GM21515 (cell line): ENCODE measurements at regions not wholly inside any gene's neighbourhood (a gene's known extent, or its start where the extent isn't known, plus 50 kb on each side); places are given as distances from the start of the nearest gene placed in this dataset.
"Not testable (repeated sequence)": the region's sequence is repeated elsewhere in the genome, so short reads cannot be mapped to it uniquely, and the experiment has no call there.

Experiments
- ATAC-seq: cut with Tn5 transposase; IDR thresholded peaks from one replicate; pipeline ENCODE4 v1.9.1; 2021; ENCODE audit not compliant: unreplicated experiment

DNA sequence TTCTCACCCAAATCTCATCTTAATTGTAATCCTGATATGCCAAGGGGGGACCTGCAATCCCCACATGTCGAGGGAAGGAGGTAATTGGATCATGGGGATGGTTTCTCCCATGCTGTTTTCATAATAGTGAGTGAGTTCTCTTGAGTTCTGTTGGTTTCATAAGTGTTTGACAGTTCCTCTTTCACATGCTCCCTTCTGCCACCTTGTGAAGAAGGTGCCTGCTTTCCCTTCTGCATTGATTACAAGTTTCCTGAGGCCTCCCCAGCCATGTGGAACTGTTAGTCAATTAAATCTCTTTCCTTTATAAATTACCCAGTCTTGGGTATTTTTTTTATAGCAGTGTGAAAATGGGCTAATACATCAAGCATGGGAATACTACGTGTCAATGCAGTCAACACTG lies 925.0 kb upstream of the MAN1A1 start:
- peak; percentile 74 for ATAC-seq

DNA sequence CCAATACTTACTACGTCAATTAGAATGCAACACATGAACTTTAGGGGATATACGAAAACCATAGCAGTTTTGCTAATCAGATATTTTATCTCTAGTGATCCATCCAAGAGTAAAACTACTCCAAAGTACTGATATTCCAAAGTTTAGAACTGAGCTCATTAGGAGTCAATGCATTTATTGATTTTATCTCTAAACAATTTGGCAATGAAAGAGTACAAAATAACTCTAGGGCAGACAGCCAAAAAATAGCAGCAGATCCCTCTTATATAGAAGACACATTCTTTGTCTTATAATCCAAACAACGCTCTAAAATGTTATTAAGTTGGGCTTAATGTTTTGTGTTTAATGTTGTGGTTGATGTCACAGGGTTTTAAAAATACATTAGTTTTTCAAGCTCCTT lies 923.9 kb upstream of the MAN1A1 start:
- ATAC-seq: no peak

DNA sequence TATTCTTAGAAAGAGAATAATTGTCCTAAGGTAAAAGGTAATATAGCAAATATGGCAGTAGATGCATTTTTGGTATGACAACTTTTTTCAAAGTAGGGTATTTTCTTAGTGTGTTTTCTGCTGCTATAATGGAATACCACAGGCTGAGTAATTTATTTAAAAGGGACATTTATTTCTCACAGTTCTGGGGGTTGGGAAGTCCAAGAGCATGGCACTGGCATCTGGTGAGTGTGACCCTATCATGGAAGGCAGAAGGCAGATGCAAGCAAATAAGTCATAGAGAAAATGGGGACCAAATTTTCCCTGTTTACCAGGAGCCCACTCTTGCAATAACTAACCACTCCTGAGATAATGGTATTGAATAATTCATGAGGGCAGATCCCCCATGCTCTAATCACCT lies 922.5 kb upstream of the MAN1A1 start:
- ATAC-seq: no peak

DNA sequence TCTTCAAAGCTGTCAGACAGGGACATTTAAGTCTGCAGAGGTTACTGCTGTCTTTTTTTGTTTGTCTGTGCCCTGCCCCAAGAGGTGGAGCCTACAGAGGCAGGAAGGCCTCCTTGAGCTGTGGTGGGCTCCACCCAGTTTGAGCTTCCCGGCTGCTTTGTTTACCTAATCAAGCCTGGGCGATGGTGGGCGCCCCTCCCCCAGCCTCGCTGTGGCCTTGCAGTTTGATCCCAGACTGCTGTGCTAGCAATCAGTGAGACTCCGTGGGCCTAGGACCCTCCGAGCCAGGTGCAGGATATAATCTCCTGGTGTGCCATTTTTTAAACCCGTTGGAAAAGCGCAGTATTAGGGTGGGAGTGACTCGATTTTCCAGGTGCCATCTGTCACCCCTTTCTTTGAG lies 918.7 kb upstream of the MAN1A1 start:
- ATAC-seq: not testable (repeated sequence)

DNA sequence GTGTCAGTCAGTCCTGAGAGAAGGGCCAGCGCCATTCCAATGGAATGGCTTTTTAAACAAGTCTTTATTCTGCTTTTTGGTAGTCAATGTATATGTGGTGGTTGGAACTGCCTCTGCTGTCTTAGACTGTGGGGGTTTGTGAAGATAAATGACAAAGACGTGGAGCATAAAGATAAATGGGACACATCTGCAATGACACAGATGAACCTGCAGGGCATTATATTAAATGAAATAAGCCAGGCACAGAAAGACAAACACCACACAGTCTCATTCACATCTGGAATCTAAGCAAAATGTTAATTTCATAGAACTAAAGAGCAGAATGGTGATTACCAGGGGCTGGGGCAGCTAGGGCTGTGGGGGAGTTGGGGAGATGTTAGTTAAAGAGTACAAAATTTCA lies 912.8 kb upstream of the MAN1A1 start:
- no peak for ATAC-seq

DNA sequence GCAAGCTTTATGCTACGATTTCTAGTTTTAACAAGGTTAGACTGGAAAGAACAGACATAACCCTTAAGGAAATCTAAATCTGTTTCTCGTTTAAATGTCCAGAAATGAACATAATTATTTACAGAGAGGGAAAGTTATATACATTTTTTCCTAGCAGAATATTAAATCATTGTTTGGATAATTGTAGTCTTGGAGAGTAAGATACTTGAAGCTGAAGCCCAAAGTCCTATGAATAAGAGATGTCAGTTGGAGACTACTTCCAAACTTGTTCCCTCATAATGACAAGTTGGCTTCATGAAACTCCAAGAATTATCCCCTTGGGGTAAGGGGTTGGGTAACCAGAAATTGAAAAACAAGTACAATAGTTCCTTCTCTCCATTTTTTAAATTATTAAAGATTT lies 911.1 kb upstream of the MAN1A1 start:
- no peak for ATAC-seq

DNA sequence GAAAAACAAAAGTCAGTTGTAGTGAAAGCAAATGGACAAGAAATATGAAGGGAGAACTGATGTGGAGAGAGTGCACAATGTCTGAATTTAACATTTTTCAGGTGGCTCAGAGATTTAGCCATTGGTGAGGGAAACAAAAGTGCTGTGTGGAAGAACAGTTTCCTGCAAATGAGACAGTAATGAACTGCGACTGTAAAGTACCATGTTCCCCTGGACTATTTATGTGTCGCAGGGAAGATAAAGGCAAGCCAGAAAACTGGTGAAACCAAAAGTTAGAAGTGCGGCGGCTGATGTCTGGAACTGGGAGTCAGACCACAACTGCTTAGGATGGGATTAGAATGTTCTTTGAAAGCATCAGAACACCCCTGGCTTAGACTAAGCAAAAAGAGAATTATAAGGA lies 905.1 kb upstream of the MAN1A1 start:
- no peak for ATAC-seq

DNA sequence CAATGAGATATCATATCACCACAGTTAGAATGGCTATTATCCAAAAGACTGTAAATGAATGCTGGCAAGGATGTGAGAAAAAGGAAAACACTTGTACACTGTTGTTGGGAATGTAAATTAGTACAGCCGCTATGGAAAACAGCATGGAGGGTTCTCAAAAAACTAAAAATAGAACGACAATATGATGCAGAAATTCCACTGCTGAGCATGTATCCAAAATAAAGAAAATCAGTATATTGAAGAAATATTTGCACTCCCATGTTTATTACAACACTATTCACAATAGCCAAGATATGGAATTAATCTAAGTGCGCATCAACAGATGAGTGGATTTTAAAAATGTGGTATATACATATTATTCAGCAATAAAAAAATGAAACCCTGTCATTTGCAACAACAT lies 898.9 kb upstream of the MAN1A1 start:
- no peak for ATAC-seq

DNA sequence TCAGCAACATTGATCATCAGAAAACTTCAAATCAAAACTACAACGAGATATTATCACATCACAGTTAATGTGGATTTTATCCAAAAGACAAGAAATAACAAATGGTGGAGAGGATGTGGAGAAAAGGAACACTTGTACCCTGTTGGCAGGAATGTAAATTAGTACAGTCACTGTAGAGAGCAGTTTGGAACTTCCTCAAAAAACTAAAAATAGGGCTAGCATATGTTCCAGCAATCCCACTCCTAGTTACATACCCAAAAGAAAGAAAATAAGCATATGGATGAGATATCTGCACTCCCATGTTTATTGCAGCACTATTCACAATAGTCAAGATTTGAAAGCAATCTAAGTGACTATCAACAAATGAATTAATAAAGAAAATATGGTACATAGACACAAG lies 887.7 kb upstream of the MAN1A1 start:
- no peak for ATAC-seq

DNA sequence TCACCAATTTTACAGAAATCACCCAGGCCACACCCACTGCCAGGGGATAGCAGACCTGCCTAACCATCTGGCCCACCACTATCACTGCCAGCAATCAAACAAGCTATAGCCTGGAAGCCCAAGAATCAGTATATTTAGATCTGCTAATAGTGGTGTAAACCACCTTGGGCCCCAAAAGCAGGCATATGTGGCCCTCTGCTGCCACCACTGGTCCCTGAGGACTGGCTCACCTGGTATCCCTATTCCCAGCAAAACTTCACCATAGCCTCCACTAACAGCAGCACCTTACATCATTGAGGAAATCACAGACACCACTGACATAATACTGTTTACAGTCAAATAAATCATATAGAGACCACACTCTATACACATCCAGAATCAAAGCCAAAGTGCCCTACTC lies 880.4 kb upstream of the MAN1A1 start:
- ATAC-seq: no peak

DNA sequence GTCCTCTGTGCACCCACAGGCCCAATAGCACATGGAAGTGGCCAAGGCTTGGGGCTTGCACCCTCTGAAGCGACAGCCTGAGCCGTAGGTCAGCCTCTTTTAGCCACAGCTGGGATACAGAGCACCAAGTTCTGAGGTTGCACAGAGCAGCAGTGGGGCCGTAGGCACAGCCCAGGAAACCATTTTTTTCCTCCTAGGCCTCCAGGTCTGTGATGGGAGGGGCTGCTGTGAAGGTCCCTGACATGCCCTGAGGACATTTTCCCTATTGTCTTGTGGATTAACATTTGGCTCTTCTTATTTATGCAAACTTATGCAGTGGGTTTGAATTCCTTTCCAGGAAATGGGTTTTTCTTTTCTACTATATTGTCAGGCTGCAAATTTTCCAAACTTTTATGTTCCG lies 878.7 kb upstream of the MAN1A1 start:
- ATAC-seq: no peak

DNA sequence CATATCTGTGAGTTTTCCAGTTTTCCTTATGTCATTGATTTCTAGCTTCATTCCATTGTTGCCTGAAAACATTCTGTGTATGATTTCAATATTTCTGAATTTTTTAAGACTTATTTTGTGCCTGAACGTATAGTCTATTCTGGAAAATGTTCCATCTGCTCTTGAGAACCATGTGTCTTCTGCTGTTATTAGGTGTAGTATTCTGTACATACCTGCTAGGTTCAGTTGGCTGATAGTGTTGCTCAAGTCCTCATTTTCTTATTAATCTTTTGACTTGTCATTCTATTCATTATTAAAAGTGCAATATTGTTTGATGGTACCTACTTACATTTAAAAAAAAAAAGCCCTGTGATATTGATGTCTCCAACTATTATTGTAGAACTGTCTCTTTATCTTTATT lies 869.8 kb upstream of the MAN1A1 start:
- no peak for ATAC-seq

DNA sequence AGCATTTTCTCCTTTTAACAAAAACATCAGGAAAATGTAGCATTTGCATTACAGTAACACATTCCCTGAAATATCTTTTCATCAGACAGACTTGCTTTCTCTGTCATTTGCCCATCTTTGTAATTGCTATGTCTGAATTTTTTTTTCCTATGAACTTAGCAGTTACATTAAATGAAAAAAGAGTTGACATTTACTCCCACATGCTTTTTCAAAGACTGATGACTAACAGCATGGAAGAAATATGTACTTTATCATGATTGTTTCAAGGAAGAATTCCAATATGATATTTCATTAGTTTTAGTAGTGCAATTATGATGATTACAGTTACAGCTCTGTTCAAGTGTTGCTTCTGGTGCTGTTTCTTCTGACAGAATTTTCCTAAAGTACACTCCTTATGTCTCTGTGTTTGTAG lies 864.5 kb upstream of the MAN1A1 start:
- ATAC-seq: no peak

DNA sequence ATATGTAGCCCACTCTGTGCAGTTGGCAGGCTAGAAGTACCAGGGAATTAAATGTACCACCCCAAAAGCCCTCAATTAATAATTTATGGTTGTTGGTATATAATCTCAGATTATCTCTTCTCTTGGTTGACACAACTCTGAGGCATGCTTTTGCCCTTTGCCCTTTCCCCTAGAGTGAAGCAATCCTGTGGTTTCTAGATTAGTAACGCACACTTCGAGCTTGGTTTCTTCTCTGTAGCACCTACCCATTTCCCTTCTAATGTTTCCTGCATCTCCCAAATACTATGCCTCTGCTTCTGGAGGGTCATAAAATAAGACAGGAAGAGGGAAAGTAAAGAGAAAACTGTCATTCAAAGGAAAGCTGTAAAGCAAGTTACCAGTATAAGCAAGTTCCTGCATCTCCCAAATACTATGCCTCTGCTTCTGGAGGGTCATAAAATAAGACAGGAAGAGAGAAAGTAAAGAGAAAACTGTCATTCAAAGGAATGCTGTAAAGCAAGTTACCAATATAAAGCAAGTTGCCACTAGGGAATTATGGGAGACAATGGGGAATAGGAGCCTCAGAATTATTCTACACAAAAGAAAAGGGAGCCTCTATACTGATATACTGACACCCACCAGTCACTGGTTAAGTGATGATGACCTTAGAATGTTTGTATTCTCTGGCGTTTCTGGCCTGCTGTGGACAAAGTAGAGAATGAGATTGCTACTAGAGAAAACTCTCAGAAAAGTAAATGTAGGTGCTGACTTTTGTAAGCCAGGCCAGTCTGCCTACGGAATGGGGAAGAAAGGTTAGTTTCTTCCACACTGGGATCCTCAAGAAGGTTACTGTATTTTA lies 862.6 kb upstream of the MAN1A1 start:
- no peak for ATAC-seq

DNA sequence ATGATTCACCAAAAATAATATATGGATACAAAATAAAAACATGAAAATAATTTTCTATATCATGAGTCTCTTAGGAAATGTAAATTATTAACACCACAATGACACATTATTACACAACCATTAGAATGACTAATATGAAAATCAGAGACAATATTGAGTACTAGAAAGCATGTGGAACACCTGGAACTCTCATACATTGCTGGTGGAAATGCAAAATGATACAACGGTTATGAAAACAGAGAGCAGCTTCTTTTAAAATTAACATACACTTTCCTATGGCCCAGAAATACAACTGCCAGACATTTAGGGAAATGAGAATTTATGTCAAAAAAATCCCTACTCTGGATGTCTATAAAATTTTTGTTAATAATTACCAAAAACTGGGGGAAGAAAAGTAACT lies 853.3 kb upstream of the MAN1A1 start:
- no peak for ATAC-seq

DNA sequence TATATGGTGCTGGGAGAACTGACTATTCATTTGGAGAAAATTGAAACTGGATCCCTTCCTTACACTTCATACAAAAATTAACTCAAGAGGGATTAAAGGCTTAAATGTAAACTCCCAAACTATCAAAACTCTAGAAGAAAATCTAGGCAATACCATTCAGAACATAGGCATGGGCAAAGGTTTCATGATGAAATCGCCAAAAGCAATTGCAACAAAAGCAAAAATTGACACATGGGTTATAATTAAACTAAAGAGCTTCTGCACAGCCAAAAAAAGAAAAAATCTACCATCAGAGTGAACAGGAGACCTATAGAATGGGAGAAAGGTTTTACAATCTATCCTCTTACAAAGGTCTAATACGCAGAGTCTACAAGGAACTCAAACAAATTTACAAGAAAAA lies 851.3 kb upstream of the MAN1A1 start:
- ATAC-seq: no peak

DNA sequence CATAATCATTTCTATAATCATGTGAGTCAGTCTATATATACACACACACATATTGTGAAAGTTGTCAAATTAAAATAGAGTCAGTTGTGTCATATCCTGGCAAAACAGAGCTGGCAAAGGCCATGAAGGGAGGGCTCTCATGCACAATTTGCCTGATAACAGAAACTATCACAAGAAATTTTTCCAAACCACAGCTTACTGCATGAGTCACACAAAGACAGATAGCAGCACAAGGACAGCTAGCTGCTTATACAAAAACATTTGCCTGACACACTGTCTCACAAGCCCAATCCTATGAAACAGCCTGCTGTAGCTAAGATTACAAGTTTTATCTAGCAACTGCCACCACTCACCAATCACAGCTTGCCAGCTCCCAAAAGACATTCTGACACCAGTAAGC lies 848.5 kb upstream of the MAN1A1 start:
- ATAC-seq: no peak

DNA sequence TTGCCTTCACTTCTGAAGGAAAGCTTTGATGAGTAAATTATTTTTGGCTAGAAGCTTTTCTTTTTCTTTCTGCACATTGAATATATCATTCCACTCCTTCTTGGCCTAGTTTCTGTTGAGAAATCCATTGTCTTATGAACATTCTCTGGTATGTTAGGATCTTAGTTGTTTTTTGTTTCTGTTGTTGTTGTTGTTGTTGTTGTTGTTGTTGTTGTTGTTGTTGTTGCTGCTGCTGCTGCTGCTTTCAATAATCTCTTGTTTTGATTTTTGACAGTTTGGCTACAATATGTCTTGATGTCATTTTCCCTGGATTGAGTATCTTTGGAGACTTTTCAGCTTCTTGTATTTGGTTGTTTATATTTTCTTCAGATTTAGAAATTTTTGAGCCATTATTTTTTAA lies 836.5 kb upstream of the MAN1A1 start:
- ATAC-seq: no peak

DNA sequence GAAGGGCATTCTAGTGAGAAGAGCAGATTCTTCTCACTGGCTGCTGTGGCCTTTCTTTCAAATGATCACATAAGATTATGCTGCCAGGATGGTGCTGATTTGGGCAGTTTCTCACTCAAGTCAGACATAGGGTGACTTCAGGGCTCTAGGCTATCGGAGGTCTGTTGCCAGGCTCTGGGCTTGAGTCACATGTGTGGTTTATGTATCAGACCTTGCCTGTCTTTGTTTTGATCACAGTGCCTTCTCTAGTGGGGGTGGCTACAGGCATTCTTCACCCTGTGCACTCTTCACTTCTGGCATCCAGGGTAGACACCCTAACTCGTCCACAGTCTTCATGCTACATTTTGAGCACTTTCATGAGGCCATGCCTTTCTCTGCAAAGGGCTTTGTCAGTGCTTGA lies 823.7 kb upstream of the MAN1A1 start:
- no peak for ATAC-seq

DNA sequence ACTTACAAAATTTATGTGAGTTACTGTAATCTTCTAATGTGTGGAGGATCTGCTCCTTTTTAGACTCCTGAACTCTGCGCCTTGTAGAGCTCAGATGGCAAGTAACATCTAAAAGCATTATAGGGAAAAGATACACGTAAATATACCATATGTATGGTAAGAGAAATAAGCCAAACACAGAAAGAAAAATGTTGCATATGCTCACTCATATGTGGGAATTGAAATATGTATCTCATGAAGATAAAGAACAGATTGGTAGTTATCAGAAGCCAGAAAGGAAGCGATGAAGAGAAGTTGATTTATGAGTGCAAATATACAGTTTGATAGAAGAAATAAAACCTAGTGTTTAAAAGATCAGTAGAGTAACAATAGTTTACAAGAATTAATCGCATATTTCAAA lies 815.0 kb upstream of the MAN1A1 start:
- ATAC-seq: no peak

DNA sequence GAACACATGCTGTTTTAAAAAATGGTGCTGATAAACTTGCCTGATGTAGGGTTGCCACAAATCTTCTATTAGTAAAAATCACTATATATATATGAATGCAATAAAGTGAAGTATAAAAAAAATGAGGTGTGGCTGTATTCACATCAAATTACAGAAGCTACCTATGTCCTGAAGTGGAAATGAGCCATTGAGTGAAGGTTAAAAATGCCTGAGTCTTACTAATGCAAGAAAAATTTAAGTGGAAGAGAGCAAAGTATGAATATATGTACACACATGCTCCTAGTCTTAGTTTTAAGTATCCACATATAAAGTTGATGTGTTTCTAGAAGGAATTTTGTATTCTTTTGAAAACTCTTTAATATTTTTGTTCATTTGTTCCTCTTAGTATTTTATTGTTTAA lies 808.3 kb upstream of the MAN1A1 start:
- no peak for ATAC-seq

DNA sequence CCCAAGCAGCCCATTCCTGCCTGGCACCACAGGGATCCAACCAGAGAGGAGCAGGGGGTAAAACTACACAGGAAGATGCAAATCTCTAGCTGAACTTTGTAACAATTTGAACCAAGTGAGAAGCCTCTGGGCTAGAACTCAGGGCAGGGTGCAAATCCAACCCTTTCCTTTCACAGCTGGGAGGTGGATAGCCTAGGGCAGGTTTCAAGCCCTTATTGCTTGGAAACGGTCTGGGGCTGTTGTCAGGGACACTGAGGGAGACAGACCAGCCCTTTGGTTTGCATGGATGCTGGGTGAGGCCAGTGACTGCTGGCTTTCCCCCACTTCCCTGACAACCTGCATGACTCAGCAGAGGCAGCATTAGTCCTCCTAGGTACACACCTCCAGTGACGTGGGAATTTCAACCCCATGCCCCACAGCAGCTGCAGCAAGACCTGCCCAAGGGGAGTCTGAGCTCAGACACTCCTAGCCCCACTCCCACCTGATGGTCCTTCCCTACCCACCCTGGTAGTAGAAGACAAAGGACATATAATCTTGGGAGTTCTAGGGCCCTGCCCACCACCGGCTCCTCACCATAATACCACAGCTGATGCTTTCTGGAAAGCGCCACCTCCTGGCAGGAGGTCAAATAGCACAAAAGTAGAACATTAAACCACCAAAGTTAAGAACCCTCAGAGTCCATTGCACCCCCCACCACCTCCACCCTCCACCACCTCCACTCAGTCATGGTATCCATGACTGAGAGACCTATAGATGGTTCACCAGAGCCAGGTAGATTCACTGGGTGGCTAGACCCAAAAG lies 797.7 kb upstream of the MAN1A1 start:
- ATAC-seq: no peak

DNA sequence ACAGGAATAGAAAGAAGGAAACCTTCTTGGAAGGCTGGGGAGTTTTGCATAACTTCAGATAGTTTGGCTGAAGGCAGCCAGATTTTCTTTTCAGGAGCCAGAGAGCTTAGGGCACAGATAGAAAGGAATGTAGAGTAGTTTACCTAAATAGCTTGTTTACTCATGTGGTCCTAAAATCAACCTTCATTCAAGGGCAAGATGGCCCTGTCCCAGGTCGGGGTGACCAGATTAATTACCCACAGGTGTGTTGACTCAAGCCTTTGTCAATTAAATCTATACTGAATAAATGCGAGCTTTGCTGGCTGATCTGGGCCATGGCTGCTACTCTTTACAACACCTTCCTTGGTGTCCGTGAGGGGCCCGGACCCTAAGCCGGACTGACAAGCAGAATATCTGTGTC lies 792.0 kb upstream of the MAN1A1 start:
- no peak for ATAC-seq
